GM23338 (cell line): ENCODE measurements at regions not wholly inside any gene's neighbourhood (a gene's known extent, or its start where the extent isn't known, plus 50 kb on each side); places are given as distances from the start of the nearest gene placed in this dataset.

ENCODE experiments used
- ATAC-seq: fragments of 200-7000 bp; cut with Tn5 transposase; 3 replicates; pipeline ENCODE4 v1.9.1; 2020
- DNase-seq: peaks from one replicate; pipeline ENCODE4 v3.0.0-alpha.2; 2015; ENCODE audit warnings: low spot score
- H2AFZ ChIP-seq: fragments of 200-600 bp; sonication (generic); 2 replicates; pipeline ENCODE4 v1.8.0; 2016; ENCODE audit warnings: antibody characterized with exemption, mild to moderate bottlenecking, moderate library complexity
- H3F3A ChIP-seq: fragments of 200-600 bp; sonication (generic); replicated peaks from 2 replicates; pipeline ENCODE4 v1.8.0; 2017; ENCODE audit warnings: antibody characterized with exemption, mixed run types, low read depth
- H3K27ac ChIP-seq: fragments of 200-600 bp; sonication (generic); 2 replicates; pipeline ENCODE4 v1.6.1; 2016; ENCODE audit warnings: low read depth
- H3K27me3 ChIP-seq: fragments of 200-600 bp; sonication (generic); 2 replicates; pipeline ENCODE4 v1.8.0; 2016; ENCODE audit warnings: mild to moderate bottlenecking, mixed run types, moderate library complexity; ENCODE audit not compliant: insufficient read depth
- H3K36me3 ChIP-seq: fragments of 200-600 bp; sonication (generic); 2 replicates; pipeline ENCODE4 v1.8.0; 2016; ENCODE audit warnings: mild to moderate bottlenecking; ENCODE audit not compliant: insufficient read depth
- H3K4me1 ChIP-seq: fragments of 200-600 bp; sonication (generic); 2 replicates; pipeline ENCODE4 v1.8.0; 2016; ENCODE audit warnings: mild to moderate bottlenecking, moderate library complexity; ENCODE audit not compliant: insufficient read depth
- H3K4me2 ChIP-seq: fragments of 200-600 bp; sonication (generic); 2 replicates; pipeline ENCODE4 v1.7.1; 2017; ENCODE audit warnings: mixed run types
- H3K4me3 ChIP-seq: fragments of 200-600 bp; sonication (generic); 2 replicates; pipeline ENCODE4 v1.6.1; 2016; ENCODE audit warnings: mixed run types
- H3K79me2 ChIP-seq: fragments of 200-600 bp; sonication (generic); replicated peaks from 2 replicates; pipeline ENCODE4 v1.8.0; 2017; ENCODE audit warnings: mild to moderate bottlenecking; ENCODE audit not compliant: insufficient read depth
- H3K9me2 ChIP-seq: fragments of 200-600 bp; sonication (generic); 2 replicates; pipeline ENCODE4 v1.8.0; 2017; ENCODE audit not compliant: insufficient read depth
- H4K20me1 ChIP-seq: fragments of 200-600 bp; sonication (generic); replicated peaks from 2 replicates; pipeline ENCODE4 v1.8.0; 2017; ENCODE audit warnings: mild to moderate bottlenecking; ENCODE audit not compliant: insufficient read depth
- H3K27ac Mint-ChIP-seq: 2 replicates; pipeline ENCODE4 v1.8.0; 2020; ENCODE audit warnings: inconsistent platforms, mild to moderate bottlenecking, moderate library complexity, mixed read lengths
- H3K27me3 Mint-ChIP-seq: 3 replicates; pipeline ENCODE4 v1.8.0; 2022; ENCODE audit warnings: low read depth, mild to moderate bottlenecking, moderate library complexity, mixed read lengths, inconsistent platforms; ENCODE audit not compliant: insufficient read depth, poor library complexity
- H3K36me3 Mint-ChIP-seq: 3 replicates; pipeline ENCODE4 v1.8.0; 2021; ENCODE audit warnings: low read depth, mild to moderate bottlenecking, inconsistent platforms, moderate library complexity, mixed read lengths
- H3K4me1 Mint-ChIP-seq: 3 replicates; pipeline ENCODE4 v1.8.0; 2020; ENCODE audit warnings: mild to moderate bottlenecking, inconsistent platforms, mixed read lengths
- H3K4me3 Mint-ChIP-seq: 3 replicates; pipeline ENCODE4 v1.8.0; 2021; ENCODE audit warnings: moderate library complexity, mild to moderate bottlenecking, inconsistent platforms, mixed read lengths
- H3K9me3 Mint-ChIP-seq: 3 replicates; pipeline ENCODE4 v1.8.0; 2020; ENCODE audit warnings: moderate library complexity, mild to moderate bottlenecking, inconsistent platforms, mixed read lengths
- CREB1 ChIP-seq: fragments of 250-450 bp; sonication (Bioruptor Pico); IDR thresholded peaks from 2 replicates; pipeline ENCODE4 v1.5.0; 2020; ENCODE audit warnings: low read depth, mild to moderate bottlenecking, moderate library complexity
- EZH2 ChIP-seq: fragments of 200-600 bp; sonication (generic); IDR thresholded peaks from one replicate; pipeline ENCODE4 v1.8.0; 2017; ENCODE audit warnings: antibody characterized with exemption, mild to moderate bottlenecking, low read depth; ENCODE audit not compliant: unreplicated experiment
- EZH2phosphoT487 ChIP-seq: fragments of 200-600 bp; sonication (generic); IDR thresholded peaks from one replicate; pipeline ENCODE4 v1.8.1; 2018; ENCODE audit warnings: antibody characterized with exemption; ENCODE audit not compliant: unreplicated experiment
- JUNB ChIP-seq: IDR thresholded peaks from one replicate; pipeline ENCODE4 v1.6.1; 2016; ENCODE audit warnings: antibody characterized with exemption; ENCODE audit not compliant: unreplicated experiment
- NANOG ChIP-seq: IDR thresholded peaks from 2 replicates; pipeline ENCODE4 v1.6.1; 2016; ENCODE audit warnings: antibody characterized with exemption, borderline replicate concordance
- POLR2AphosphoS5 ChIP-seq: IDR thresholded peaks from 2 replicates; pipeline ENCODE4 v1.6.1; 2016; ENCODE audit warnings: antibody characterized with exemption, low read depth
- REST ChIP-seq: IDR thresholded peaks from one replicate; pipeline ENCODE4 v1.6.1; 2018; ENCODE audit warnings: antibody characterized with exemption; ENCODE audit not compliant: unreplicated experiment
- STAT1 ChIP-seq: IDR thresholded peaks from one replicate; pipeline ENCODE4 v1.6.1; 2016; ENCODE audit warnings: antibody characterized with exemption; ENCODE audit not compliant: unreplicated experiment
- ZNF114 ChIP-seq: fragments of 250-450 bp; sonication (Bioruptor Pico); IDR thresholded peaks from 2 replicates; pipeline ENCODE4 v1.5.0; 2020; ENCODE audit warnings: mild to moderate bottlenecking, moderate library complexity
- ZNF331 ChIP-seq: fragments of 250-450 bp; sonication (Bioruptor Pico); IDR thresholded peaks from 2 replicates; pipeline ENCODE4 v1.5.0; 2020; ENCODE audit warnings: low read depth, mild to moderate bottlenecking, moderate library complexity
- ZNF462 ChIP-seq: fragments of 250-450 bp; sonication (Bioruptor Pico); IDR thresholded peaks from 2 replicates; pipeline ENCODE4 v1.5.0; 2020; ENCODE audit warnings: mild to moderate bottlenecking, moderate library complexity
- TF ChIP-seq, protein P1 (sequence below), 2 experiments: fragments of 200-600 bp in 1 of 2; sonication (generic) in 1 of 2; conservative IDR thresholded peaks; 2 replicates each; pipeline versions ENCODE4 v1.5.1 to v1.6.1; 2016 to 2017; ENCODE audit warnings: antibody characterized with exemption in 2 of 2, low read depth in 2 of 2, mild to moderate bottlenecking in 2 of 2, moderate library complexity in 1 of 2
- TF ChIP-seq, protein P2 (sequence below): IDR thresholded peaks from 2 replicates; pipeline ENCODE4 v1.6.1; 2016; ENCODE audit warnings: antibody characterized with exemption

DNA sequence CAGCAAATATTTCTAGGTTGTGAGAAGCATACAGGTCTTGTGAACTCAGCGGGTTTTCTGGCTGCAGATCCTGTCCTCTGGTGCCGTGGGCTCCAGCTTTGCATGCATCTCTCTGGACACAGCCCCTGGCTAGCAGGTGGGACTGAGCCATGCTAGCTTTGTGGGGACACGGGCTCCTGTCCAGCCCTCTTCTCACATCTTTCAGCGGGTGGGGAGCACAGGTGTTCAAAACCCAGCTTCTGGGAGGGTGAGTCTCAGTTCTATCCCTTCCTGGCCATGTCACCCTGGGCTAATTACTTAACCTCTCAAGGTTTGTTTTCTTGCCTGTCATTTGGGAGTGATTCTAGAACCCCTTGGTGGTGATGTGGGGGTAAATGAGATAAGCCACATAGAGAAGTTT lies 162.3 kb downstream of the ICE1 start (continued):
- no peak for TF ChIP-seq JUNB
- TF ChIP-seq, protein P1, sequence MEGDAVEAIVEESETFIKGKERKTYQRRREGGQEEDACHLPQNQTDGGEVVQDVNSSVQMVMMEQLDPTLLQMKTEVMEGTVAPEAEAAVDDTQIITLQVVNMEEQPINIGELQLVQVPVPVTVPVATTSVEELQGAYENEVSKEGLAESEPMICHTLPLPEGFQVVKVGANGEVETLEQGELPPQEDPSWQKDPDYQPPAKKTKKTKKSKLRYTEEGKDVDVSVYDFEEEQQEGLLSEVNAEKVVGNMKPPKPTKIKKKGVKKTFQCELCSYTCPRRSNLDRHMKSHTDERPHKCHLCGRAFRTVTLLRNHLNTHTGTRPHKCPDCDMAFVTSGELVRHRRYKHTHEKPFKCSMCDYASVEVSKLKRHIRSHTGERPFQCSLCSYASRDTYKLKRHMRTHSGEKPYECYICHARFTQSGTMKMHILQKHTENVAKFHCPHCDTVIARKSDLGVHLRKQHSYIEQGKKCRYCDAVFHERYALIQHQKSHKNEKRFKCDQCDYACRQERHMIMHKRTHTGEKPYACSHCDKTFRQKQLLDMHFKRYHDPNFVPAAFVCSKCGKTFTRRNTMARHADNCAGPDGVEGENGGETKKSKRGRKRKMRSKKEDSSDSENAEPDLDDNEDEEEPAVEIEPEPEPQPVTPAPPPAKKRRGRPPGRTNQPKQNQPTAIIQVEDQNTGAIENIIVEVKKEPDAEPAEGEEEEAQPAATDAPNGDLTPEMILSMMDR (conservative IDR thresholded peaks at IDR 0.05; ENCODE audit: low read depth in 2 of 2), result no peak

GRCh38 chr5:5584236-5584745 lies 161.8 kb downstream of the ICE1 start:
- peaks cover 3% of the 10 kb centered on the region; the same call in 1 of the 3 replicates for H3K4me1 Mint-ChIP-seq
- no peaks in the 10 kb centered on the region; the same call in 2 of the 3 replicates for H3K36me3 Mint-ChIP-seq
- Histone ChIP-seq H3K4me1 (peaks cover 7% of the 10 kb centered on the region; the same call in 1 of the 2 replicates), H3K4me2 (no peak overlapping the region), H3K36me3 (peaks cover 5% of the 10 kb centered on the region; the same call in 1 of the 2 replicates), H3K79me2 (no peaks in the 10 kb centered on the region), H3K27ac (no peak overlapping the region), H3K4me3 (no peak overlapping the region), H4K20me1 (no peaks in the 10 kb centered on the region), H3K9me2 (peaks cover 17% of the 10 kb centered on the region), H3F3A (no peaks in the 10 kb centered on the region), H3K27me3 (no peaks in the 10 kb centered on the region), H2AFZ (no peak overlapping the region)
- DNase-seq (no peak), ATAC-seq (no peak)
- H3K27me3 Mint-ChIP-seq, result no peaks in the 10 kb centered on the region
- no peak overlapping the region for H3K27ac Mint-ChIP-seq
- no peak overlapping the region for H3K4me3 Mint-ChIP-seq
- no peaks in the 10 kb centered on the region for H3K9me3 Mint-ChIP-seq
- TF ChIP-seq, protein P2, sequence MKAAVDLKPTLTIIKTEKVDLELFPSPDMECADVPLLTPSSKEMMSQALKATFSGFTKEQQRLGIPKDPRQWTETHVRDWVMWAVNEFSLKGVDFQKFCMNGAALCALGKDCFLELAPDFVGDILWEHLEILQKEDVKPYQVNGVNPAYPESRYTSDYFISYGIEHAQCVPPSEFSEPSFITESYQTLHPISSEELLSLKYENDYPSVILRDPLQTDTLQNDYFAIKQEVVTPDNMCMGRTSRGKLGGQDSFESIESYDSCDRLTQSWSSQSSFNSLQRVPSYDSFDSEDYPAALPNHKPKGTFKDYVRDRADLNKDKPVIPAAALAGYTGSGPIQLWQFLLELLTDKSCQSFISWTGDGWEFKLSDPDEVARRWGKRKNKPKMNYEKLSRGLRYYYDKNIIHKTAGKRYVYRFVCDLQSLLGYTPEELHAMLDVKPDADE, result no peak
- no peak for TF ChIP-seq STAT1
- TF ChIP-seq ZNF331 (CRISPR knock-in tag), result no peak
- TF ChIP-seq REST, result no peak
- no peak for TF ChIP-seq EZH2phosphoT487
- TF ChIP-seq JUNB, result no peak
- TF ChIP-seq ZNF114 (CRISPR knock-in tag), result no peak
- no peak for TF ChIP-seq NANOG
- no peak for TF ChIP-seq CREB1 (CRISPR knock-in tag)
- TF ChIP-seq ZNF462 (CRISPR knock-in tag), result no peak
- TF ChIP-seq EZH2, result no peak
- no peak for TF ChIP-seq POLR2AphosphoS5
